Stomach (tissue), 4 donors: ENCODE measurements at regions not wholly inside any gene's neighbourhood (a gene's known extent, or its start where the extent isn't known, plus 50 kb on each side); places are given as distances from the start of the nearest gene placed in this dataset.

Source experiments
- EP300 ChIP-seq: sonication (generic); formaldehyde crosslinking; IDR thresholded peaks from one replicate; pipeline ENCODE4 v1.6.1; 2017; ENCODE audit warnings: antibody characterized with exemption
- POLR2A ChIP-seq, 4 donors: fragments of 450-650 bp; IDR thresholded peaks; one replicate each; pipeline ENCODE4 v1.6.1; 2016; ENCODE audit warnings: antibody characterized with exemption in 4 of 4, control low read depth in 2 of 4, mild to moderate bottlenecking in 1 of 4, moderate library complexity in 1 of 4
- POLR2AphosphoS5 ChIP-seq, 3 donors: sonication (generic); formaldehyde crosslinking; IDR thresholded peaks; one replicate each; pipeline ENCODE4 v1.6.1; 2016; ENCODE audit warnings: antibody characterized with exemption in 3 of 3
- TF ChIP-seq, protein P1 (sequence below), 7 experiments: fragments of 450-650 bp in 4 of 7; fragments of 200-600 bp in 3 of 7; sonication (generic) in 3 of 7; IDR thresholded peaks; one replicate each; pipeline ENCODE4 v1.5.1; 2016 to 2019; ENCODE audit warnings: antibody characterized with exemption in 7 of 7, control low read depth in 2 of 7, mild to moderate bottlenecking in 1 of 7

DNA sequence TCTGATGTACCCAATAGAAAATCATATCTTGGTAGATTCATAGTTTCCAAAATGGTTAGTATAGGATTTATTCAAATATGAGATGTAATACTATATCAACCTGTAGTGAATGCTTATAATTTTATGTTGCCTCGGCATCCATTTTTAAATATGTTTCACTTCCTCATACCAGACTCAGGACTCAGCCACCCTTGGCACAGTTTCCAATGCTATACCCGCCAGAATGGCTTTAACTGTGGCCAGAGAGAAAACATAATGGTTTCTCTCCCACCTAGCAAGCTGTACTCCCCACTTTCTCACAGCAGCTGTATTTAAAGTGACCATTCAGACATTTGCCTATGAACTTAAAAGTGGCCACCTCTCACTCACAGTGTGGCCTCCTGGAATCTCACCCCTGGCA lies 466.6 kb upstream of the PABPC4L start:
- TF ChIP-seq POLR2A (IDR thresholded peaks at IDR 0.05) (no peak), POLR2AphosphoS5 (IDR thresholded peaks at IDR 0.05) (no peak), EP300 (no peak)
- TF ChIP-seq, protein P1, sequence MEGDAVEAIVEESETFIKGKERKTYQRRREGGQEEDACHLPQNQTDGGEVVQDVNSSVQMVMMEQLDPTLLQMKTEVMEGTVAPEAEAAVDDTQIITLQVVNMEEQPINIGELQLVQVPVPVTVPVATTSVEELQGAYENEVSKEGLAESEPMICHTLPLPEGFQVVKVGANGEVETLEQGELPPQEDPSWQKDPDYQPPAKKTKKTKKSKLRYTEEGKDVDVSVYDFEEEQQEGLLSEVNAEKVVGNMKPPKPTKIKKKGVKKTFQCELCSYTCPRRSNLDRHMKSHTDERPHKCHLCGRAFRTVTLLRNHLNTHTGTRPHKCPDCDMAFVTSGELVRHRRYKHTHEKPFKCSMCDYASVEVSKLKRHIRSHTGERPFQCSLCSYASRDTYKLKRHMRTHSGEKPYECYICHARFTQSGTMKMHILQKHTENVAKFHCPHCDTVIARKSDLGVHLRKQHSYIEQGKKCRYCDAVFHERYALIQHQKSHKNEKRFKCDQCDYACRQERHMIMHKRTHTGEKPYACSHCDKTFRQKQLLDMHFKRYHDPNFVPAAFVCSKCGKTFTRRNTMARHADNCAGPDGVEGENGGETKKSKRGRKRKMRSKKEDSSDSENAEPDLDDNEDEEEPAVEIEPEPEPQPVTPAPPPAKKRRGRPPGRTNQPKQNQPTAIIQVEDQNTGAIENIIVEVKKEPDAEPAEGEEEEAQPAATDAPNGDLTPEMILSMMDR (IDR thresholded peaks at IDR 0.05): no peak
